ENCODE measurements at regions not wholly inside any gene's neighbourhood (a gene's known extent, or its start where the extent isn't known, plus 50 kb on each side); places are given as distances from the start of the nearest gene placed in this dataset.

DNA sequence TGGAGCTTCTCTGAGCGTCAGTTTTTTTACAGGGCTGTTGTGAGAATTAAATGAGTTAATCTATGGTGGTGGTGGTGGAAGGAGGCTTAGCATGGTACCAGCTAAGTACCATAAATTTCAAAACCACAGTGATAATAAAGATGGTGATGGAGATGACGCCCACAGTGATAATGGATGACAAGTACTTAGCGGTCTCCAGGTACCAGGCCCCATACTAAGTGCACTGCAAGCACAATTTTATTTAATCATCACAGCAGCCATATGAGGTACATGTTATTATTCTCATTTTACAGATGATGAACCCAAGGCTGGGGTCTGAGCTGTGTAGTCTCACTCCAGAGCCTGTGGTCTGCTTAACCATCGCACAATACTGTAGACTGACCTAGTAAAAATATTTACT lies 75.1 kb downstream of the PAX1 start:
- TF ChIP-seq TEAD4 (IDR thresholded peaks at IDR 0.05; ENCODE audit: low read depth, low read length): no peak
- TF ChIP-seq, protein P1, sequence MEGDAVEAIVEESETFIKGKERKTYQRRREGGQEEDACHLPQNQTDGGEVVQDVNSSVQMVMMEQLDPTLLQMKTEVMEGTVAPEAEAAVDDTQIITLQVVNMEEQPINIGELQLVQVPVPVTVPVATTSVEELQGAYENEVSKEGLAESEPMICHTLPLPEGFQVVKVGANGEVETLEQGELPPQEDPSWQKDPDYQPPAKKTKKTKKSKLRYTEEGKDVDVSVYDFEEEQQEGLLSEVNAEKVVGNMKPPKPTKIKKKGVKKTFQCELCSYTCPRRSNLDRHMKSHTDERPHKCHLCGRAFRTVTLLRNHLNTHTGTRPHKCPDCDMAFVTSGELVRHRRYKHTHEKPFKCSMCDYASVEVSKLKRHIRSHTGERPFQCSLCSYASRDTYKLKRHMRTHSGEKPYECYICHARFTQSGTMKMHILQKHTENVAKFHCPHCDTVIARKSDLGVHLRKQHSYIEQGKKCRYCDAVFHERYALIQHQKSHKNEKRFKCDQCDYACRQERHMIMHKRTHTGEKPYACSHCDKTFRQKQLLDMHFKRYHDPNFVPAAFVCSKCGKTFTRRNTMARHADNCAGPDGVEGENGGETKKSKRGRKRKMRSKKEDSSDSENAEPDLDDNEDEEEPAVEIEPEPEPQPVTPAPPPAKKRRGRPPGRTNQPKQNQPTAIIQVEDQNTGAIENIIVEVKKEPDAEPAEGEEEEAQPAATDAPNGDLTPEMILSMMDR (IDR thresholded peaks at IDR 0.05; ENCODE audit: control extremely low read depth in 1 of 3, insufficient read depth in 1 of 3, low read depth in 1 of 3, low read length in 3 of 3): no peak
- no peak for TF ChIP-seq JUND (IDR thresholded peaks at IDR 0.05; ENCODE audit: low read length)
- no peak for TF ChIP-seq TCF12 (IDR thresholded peaks at IDR 0.05; ENCODE audit: low read depth, low read length)
- TF ChIP-seq, protein P2, sequence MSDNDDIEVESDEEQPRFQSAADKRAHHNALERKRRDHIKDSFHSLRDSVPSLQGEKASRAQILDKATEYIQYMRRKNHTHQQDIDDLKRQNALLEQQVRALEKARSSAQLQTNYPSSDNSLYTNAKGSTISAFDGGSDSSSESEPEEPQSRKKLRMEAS (IDR thresholded peaks at IDR 0.05): no peak
- TF ChIP-seq ZNF274 (IDR thresholded peaks at IDR 0.05; ENCODE audit: borderline replicate concordance, extremely low read depth, low read length): no peak
- TF ChIP-seq, protein P3, sequence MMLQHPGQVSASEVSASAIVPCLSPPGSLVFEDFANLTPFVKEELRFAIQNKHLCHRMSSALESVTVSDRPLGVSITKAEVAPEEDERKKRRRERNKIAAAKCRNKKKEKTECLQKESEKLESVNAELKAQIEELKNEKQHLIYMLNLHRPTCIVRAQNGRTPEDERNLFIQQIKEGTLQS (IDR thresholded peaks at IDR 0.05; ENCODE audit: insufficient read depth, low read depth, low read length): no peak
- TF ChIP-seq POLR2AphosphoS5 (IDR thresholded peaks at IDR 0.05; ENCODE audit: low read depth, low read length): no peak
- no peak for TF ChIP-seq POLR2A (IDR thresholded peaks at IDR 0.05; ENCODE audit: control extremely low read depth in 1 of 2, low read depth in 2 of 2, low read length in 2 of 2)
- TF ChIP-seq SAP30 (IDR thresholded peaks at IDR 0.05; ENCODE audit: insufficient read depth, insufficient replicate concordance, low read length): no peak
- no peak for TF ChIP-seq RAD21 (IDR thresholded peaks at IDR 0.05 in 1 of 2, conservative IDR thresholded peaks at IDR 0.05 in 1 of 2; ENCODE audit: low read depth in 2 of 2, low read length in 2 of 2)

Data from H1 (cell line).